Fibroblast of lung (primary cell): ENCODE measurements at regions not wholly inside any gene's neighbourhood (a gene's known extent, or its start where the extent isn't known, plus 50 kb on each side); places are given as distances from the start of the nearest gene placed in this dataset.

Experiments
- DNase-seq, 2 donors: peaks; one replicate each; pipeline versions ENCODE4 v3.0.0 to v3.0.0-alpha.2; 2010; ENCODE audit warnings: low read depth in 2 of 2
- H2AFZ ChIP-seq: 2 replicates; pipeline ENCODE4 v1.5.1; 2012; ENCODE audit warnings: low read length, control low read depth, inconsistent platforms
- H3K27ac ChIP-seq: 2 replicates; pipeline ENCODE4 v1.5.1; 2011; ENCODE audit warnings: low read length, control low read depth; ENCODE audit not compliant: insufficient read depth
- H3K27me3 ChIP-seq: 2 replicates; pipeline ENCODE4 v1.5.1; 2011; ENCODE audit warnings: mild to moderate bottlenecking, low read length; ENCODE audit not compliant: control insufficient read depth, insufficient read depth
- H3K36me3 ChIP-seq: 2 replicates; pipeline ENCODE4 v1.5.1; 2011; ENCODE audit warnings: low read length; ENCODE audit not compliant: control insufficient read depth, insufficient read depth
- H3K4me1 ChIP-seq: 2 replicates; pipeline ENCODE4 v1.5.1; 2011; ENCODE audit warnings: low read length; ENCODE audit not compliant: control insufficient read depth, insufficient read depth; ENCODE audit errors: extremely low read depth
- H3K4me2 ChIP-seq: 2 replicates; pipeline ENCODE4 v1.5.1; 2011; ENCODE audit warnings: low read length, control low read depth; ENCODE audit not compliant: insufficient read depth; ENCODE audit errors: extremely low read depth
- H3K4me3 ChIP-seq, 4 experiments: fragments of 200-600 bp in 1 of 4; sonication (generic) in 1 of 4; replicated peaks in 1 of 4; 2 replicates each; pipeline ENCODE4 v1.5.1; 2011 to 2016; ENCODE audit warnings: low read length in 4 of 4, low read depth in 3 of 4, mild to moderate bottlenecking in 3 of 4, control low read depth in 2 of 4, inconsistent platforms in 1 of 4, mixed read lengths in 1 of 4; ENCODE audit not compliant: insufficient read depth in 1 of 4; ENCODE audit errors: control extremely low read depth in 1 of 4
- H3K79me2 ChIP-seq: 2 replicates; pipeline ENCODE4 v1.5.1; 2012; ENCODE audit warnings: mild to moderate bottlenecking, low read length, inconsistent platforms; ENCODE audit not compliant: control insufficient read depth, insufficient read depth
- H3K9ac ChIP-seq: 2 replicates; pipeline ENCODE4 v1.5.1; 2011; ENCODE audit warnings: mild to moderate bottlenecking, low read length, control low read depth; ENCODE audit not compliant: insufficient read depth
- H3K9me3 ChIP-seq: 2 replicates; pipeline ENCODE4 v1.5.1; 2012; ENCODE audit warnings: low read depth, low read length; ENCODE audit not compliant: control insufficient read depth, insufficient read depth
- H4K20me1 ChIP-seq: 2 replicates; pipeline ENCODE4 v1.5.1; 2011; ENCODE audit warnings: low read length; ENCODE audit not compliant: control insufficient read depth, insufficient read depth; ENCODE audit errors: extremely low read depth
- CTCF ChIP-seq, 2 donors: IDR thresholded peaks in 1 of 2; conservative IDR thresholded peaks in 1 of 2; 1 replicate in 1 of 2; 2 replicates in 1 of 2; pipeline ENCODE4 v1.5.1; 2011 to 2012; ENCODE audit warnings: low read length in 2 of 2, control low read depth in 1 of 2, inconsistent platforms in 1 of 2, low read depth in 1 of 2, mild to moderate bottlenecking in 1 of 2
- EZH2 ChIP-seq: IDR thresholded peaks from 2 replicates; pipeline ENCODE4 v1.5.1; 2012; ENCODE audit warnings: low read length, control low read depth, mild to moderate bottlenecking; ENCODE audit errors: missing control alignments

- Histone ChIP-seq H3K79me2 (no peaks in the 10 kb centered on the region), H3K4me3 (no peak overlapping the region), H2AFZ (no peak overlapping the region), H3K36me3 (no peaks in the 10 kb centered on the region), H3K27me3 (no peaks in the 10 kb centered on the region), H3K4me1 (peaks cover 3% of the 10 kb centered on the region), H3K27ac (no peak overlapping the region), H3K9ac (no peak overlapping the region), H3K4me2 (no peak overlapping the region), H4K20me1 (no peaks in the 10 kb centered on the region), H3K9me3 (no peaks in the 10 kb centered on the region)
- TF ChIP-seq EZH2 (no peak), CTCF (conservative IDR thresholded peaks at IDR 0.05 in 1 of 2, IDR thresholded peaks at IDR 0.05 in 1 of 2; ENCODE audit: low read depth in 1 of 2, low read length in 2 of 2) (no peak)
- no peak for DNase-seq
Measured at GRCh38 chr2:121865914-121866313, 110.5 kb downstream of the TSN start.

GRCh38 chr2:121866789-121867188 is 111.3 kb downstream of the TSN start:
- H3K4me2 ChIP-seq: no peak overlapping the region
- H3K27me3 ChIP-seq: no peaks in the 10 kb centered on the region
- no peaks in the 10 kb centered on the region for H3K36me3 ChIP-seq
- no peak overlapping the region for H3K9ac ChIP-seq
- H4K20me1 ChIP-seq: no peaks in the 10 kb centered on the region
- DNase-seq: no peak
- H3K9me3 ChIP-seq: no peaks in the 10 kb centered on the region
- no peak overlapping the region for H3K4me3 ChIP-seq
- H2AFZ ChIP-seq: no peak overlapping the region
- H3K79me2 ChIP-seq: no peaks in the 10 kb centered on the region
- no peak overlapping the region for H3K27ac ChIP-seq
- TF ChIP-seq EZH2 (no peak), CTCF (conservative IDR thresholded peaks at IDR 0.05 in 1 of 2, IDR thresholded peaks at IDR 0.05 in 1 of 2; ENCODE audit: low read depth in 1 of 2, low read length in 2 of 2) (no peak)
- peaks cover 2% of the 10 kb centered on the region for H3K4me1 ChIP-seq

GRCh38 chr2:121868652-121869051 is 113.2 kb downstream of the TSN start:
- no peak overlapping the region for H3K27ac ChIP-seq
- DNase-seq: peak in 1 of 2 donors; percentile 2
- no peaks in the 10 kb centered on the region for H3K36me3 ChIP-seq
- no peaks in the 10 kb centered on the region for H3K79me2 ChIP-seq
- no peaks in the 10 kb centered on the region for H4K20me1 ChIP-seq
- H3K9ac ChIP-seq: no peak overlapping the region
- H2AFZ ChIP-seq: no peak overlapping the region
- no peak for TF ChIP-seq EZH2
- TF ChIP-seq CTCF (conservative IDR thresholded peaks at IDR 0.05 in 1 of 2, IDR thresholded peaks at IDR 0.05 in 1 of 2; ENCODE audit: low read depth in 1 of 2, low read length in 2 of 2): no peak
- H3K4me1 ChIP-seq: peaks cover 2% of the 10 kb centered on the region
- H3K27me3 ChIP-seq: no peaks in the 10 kb centered on the region
- H3K9me3 ChIP-seq: no peaks in the 10 kb centered on the region
- H3K4me3 ChIP-seq: no peak overlapping the region
- no peak overlapping the region for H3K4me2 ChIP-seq
